ENCODE measurements at regions not wholly inside any gene's neighbourhood (a gene's known extent, or its start where the extent isn't known, plus 50 kb on each side); places are given as distances from the start of the nearest gene placed in this dataset.

DNA sequence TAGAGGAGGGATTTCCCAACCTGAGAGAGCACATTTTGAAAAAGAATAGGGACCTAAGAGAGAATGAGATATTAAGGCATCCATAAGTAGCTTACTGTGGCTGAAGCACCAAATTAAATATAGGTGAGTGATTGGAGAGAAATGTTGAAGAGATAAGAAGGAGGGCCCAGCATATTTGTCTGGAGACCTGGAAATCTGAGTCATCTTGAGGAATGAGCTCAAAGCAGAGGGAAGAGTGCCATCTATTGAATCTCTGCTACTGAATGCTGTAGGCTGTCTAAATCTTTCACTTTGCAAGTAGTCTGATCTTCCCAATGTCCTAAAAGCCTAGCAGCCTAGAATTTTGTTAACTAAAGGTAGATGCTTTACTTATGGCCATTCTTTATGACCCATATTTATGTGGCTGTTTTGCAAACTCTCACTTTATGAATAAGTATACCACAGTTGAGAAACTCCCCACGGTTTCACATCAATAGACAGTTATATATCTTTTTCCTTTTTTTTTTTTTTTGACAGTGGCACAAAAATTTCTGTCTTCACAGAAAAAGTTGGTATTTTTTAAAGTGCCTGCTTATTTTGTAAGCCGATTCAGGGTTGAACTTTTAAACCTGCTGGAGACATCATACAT, 2093.5 kb downstream of the LRRC4C start:
- TF ChIP-seq ZMAT5 (CRISPR knock-in tag; IDR thresholded peaks at IDR 0.05; ENCODE audit: borderline replicate concordance, low read depth) = no peak
- no peak for TF ChIP-seq EP300 (IDR thresholded peaks at IDR 0.05; ENCODE audit: low read depth in 2 of 2, low read length in 2 of 2)
- TF ChIP-seq EP300 (CRISPR knock-in tag; IDR thresholded peaks at IDR 0.05; ENCODE audit: borderline replicate concordance) = no peak
- TF ChIP-seq THRA (CRISPR knock-in tag; IDR thresholded peaks at IDR 0.05; ENCODE audit: borderline replicate concordance) = no peak
- no peak for TF ChIP-seq TCF7L2 (IDR thresholded peaks at IDR 0.05; ENCODE audit: low read depth, low read length)
- TF ChIP-seq EZH2 (conservative IDR thresholded peaks at IDR 0.05; ENCODE audit: low read depth, low read length) = no peak
- TF ChIP-seq PATZ1 (CRISPR knock-in tag; IDR thresholded peaks at IDR 0.05) = no peak
- TF ChIP-seq POLR2A (IDR thresholded peaks at IDR 0.05; ENCODE audit: insufficient read depth in 1 of 2, low read depth in 2 of 2, low read length in 2 of 2) = no peak
- TF ChIP-seq ZNF784 (CRISPR knock-in tag; IDR thresholded peaks at IDR 0.05; ENCODE audit: borderline replicate concordance) = no peak
- no peak for TF ChIP-seq ZFY (CRISPR knock-in tag; IDR thresholded peaks at IDR 0.05)
- TF ChIP-seq, protein P1, sequence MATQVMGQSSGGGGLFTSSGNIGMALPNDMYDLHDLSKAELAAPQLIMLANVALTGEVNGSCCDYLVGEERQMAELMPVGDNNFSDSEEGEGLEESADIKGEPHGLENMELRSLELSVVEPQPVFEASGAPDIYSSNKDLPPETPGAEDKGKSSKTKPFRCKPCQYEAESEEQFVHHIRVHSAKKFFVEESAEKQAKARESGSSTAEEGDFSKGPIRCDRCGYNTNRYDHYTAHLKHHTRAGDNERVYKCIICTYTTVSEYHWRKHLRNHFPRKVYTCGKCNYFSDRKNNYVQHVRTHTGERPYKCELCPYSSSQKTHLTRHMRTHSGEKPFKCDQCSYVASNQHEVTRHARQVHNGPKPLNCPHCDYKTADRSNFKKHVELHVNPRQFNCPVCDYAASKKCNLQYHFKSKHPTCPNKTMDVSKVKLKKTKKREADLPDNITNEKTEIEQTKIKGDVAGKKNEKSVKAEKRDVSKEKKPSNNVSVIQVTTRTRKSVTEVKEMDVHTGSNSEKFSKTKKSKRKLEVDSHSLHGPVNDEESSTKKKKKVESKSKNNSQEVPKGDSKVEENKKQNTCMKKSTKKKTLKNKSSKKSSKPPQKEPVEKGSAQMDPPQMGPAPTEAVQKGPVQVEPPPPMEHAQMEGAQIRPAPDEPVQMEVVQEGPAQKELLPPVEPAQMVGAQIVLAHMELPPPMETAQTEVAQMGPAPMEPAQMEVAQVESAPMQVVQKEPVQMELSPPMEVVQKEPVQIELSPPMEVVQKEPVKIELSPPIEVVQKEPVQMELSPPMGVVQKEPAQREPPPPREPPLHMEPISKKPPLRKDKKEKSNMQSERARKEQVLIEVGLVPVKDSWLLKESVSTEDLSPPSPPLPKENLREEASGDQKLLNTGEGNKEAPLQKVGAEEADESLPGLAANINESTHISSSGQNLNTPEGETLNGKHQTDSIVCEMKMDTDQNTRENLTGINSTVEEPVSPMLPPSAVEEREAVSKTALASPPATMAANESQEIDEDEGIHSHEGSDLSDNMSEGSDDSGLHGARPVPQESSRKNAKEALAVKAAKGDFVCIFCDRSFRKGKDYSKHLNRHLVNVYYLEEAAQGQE (IDR thresholded peaks at IDR 0.05; ENCODE audit: borderline replicate concordance in 1 of 2, low read depth in 1 of 2, low read length in 2 of 2) = no peak

Measured in HepG2 (cell line).